ENCODE measurements at regions not wholly inside any gene's neighbourhood (a gene's known extent, or its start where the extent isn't known, plus 50 kb on each side); places are given as distances from the start of the nearest gene placed in this dataset.

GRCh38 chr11:69357458-69358397 is 63.8 kb downstream of the MYEOV start:
- no peak for TF ChIP-seq CTCF (IDR thresholded peaks at IDR 0.05)
- TF ChIP-seq KAT7 (CRISPR knock-in tag; IDR thresholded peaks at IDR 0.05; ENCODE audit: borderline replicate concordance), result no peak
- TF ChIP-seq SMAD4 (CRISPR knock-in tag; IDR thresholded peaks at IDR 0.05), result no peak
- no peak for TF ChIP-seq ZNF138 (CRISPR knock-in tag; conservative IDR thresholded peaks at IDR 0.05)
